Heart left ventricle (tissue), 13 donors: ENCODE measurements at regions not wholly inside any gene's neighbourhood (a gene's known extent, or its start where the extent isn't known, plus 50 kb on each side); places are given as distances from the start of the nearest gene placed in this dataset.

ENCODE experiments used
- CTCF ChIP-seq, 12 donors: fragments of 200-600 bp; sonication (generic) in 4 of 12; IDR thresholded peaks; one replicate each; pipeline versions ENCODE4 v1.5.0 to v1.8.0; 2018 to 2022; ENCODE audit warnings: antibody characterized with exemption in 12 of 12, mild to moderate bottlenecking in 5 of 12
- POLR2A ChIP-seq, 2 donors: fragments of 450-650 bp; IDR thresholded peaks; one replicate each; pipeline ENCODE4 v1.6.1; 2017; ENCODE audit warnings: antibody characterized with exemption in 2 of 2, mild to moderate bottlenecking in 2 of 2, moderate library complexity in 2 of 2
- donor health status: ischemic (EF 13 %, LVEDD 7.1; RV severe dilation, severe dysfunction).
- donor health status: DM: no; HTN: yes; CAD: no.
- donor health status: DM: no; HTN: no; CAD: no.
- donor health status: ischemic (EF 25% LVEDD 6.9; RV normal size, moderate dysfunction).
- donor health status: ischemic (EF 25% LVEDD 5.7; RV mildly dilated, moderate dysfunction).
- donor health status: ischemic (EF 35%, LVEDD 5.7; RV mildly dilated, moderate dysfunction).
- donor health status: nonischemic (EF 11% LVEDD 7.7; RV severe dilation, severe dysfunction).
- donor health status: DM: yes; HTN: yes; CAD: no.
- donor health status: PGD.
- donor health status: ischemic (EF 29% LVEDD 5.4; RV normal size, mild dysfunction).
- donor health status: nonischemic (EF 23%, LVEDD 6.1; RV moderate dilation, normal function).

- TF ChIP-seq CTCF (IDR thresholded peaks at IDR 0.05) (no peak), POLR2A (IDR thresholded peaks at IDR 0.05) (no peak)
These were observed 90.3 kb downstream of the ATOH1 start for GRCh38 chr4:93918856-93919255.
